ENCODE measurements at regions not wholly inside any gene's neighbourhood (a gene's known extent, or its start where the extent isn't known, plus 50 kb on each side); places are given as distances from the start of the nearest gene placed in this dataset.

GRCh38 chr1:232518349-232518748 is 111.6 kb downstream of the SIPA1L2 start:
- no peak for TF ChIP-seq POLR2A (IDR thresholded peaks at IDR 0.05; ENCODE audit: low read depth, low read length)
- no peak for TF ChIP-seq CTCF (IDR thresholded peaks at IDR 0.05; ENCODE audit: extremely low read depth in 1 of 2, insufficient read depth in 1 of 2, low read depth in 1 of 2, low read length in 2 of 2)

Data from endothelial cell of umbilical vein (primary cell).